Prostate gland (tissue), 2 donors: ENCODE measurements at regions not wholly inside any gene's neighbourhood (a gene's known extent, or its start where the extent isn't known, plus 50 kb on each side); places are given as distances from the start of the nearest gene placed in this dataset.

Experiments
- DNase-seq: peaks from one replicate; pipeline ENCODE4 v3.0.0-alpha.2; 2019; ENCODE audit warnings: low spot score
- H3K27ac ChIP-seq, 2 donors: fragments of 200-600 bp; sonication (generic); 2 replicates each; pipeline ENCODE4 v1.5.1; 2017 to 2019
- H3K27me3 ChIP-seq: fragments of 200-600 bp; sonication (generic); replicated peaks from 2 replicates; pipeline ENCODE4 v1.5.1; 2019; ENCODE audit not compliant: insufficient read depth
- H3K36me3 ChIP-seq, 2 donors: fragments of 200-600 bp; sonication (generic); 1 replicate in 1 of 2; 2 replicates in 1 of 2; pipeline versions ENCODE4 v1.5.1 to v1.8.1; 2017 to 2019
- H3K4me1 ChIP-seq: fragments of 200-600 bp; sonication (generic); replicated peaks from 2 replicates; pipeline ENCODE4 v1.5.1; 2019
- H3K4me3 ChIP-seq, 2 donors: fragments of 200-600 bp; sonication (generic); 2 replicates each; pipeline ENCODE4 v1.5.1; 2017 to 2019
- H3K9me3 ChIP-seq: fragments of 200-600 bp; sonication (generic); 2 replicates; pipeline ENCODE4 v1.5.1; 2017
- POLR2A ChIP-seq: fragments of 450-650 bp; IDR thresholded peaks from one replicate; pipeline ENCODE4 v1.6.1; 2016; ENCODE audit warnings: antibody characterized with exemption, mild to moderate bottlenecking
- POLR2AphosphoS5 ChIP-seq: sonication (generic); formaldehyde crosslinking; IDR thresholded peaks from one replicate; pipeline ENCODE4 v1.6.1; 2017; ENCODE audit warnings: antibody characterized with exemption
- WGBS: methylation state at CpG from one replicate; pipeline ENCODE4 v1.1.5; 2018; 5-methylcytosine and 5-hydroxymethylcytosine counted together
- intact Hi-C: fragments of 100-400 bp; cut with DNase I; formaldehyde crosslinking; loops from one replicate; pipeline ENCODE4 v1.14.2; 2022
- TF ChIP-seq, protein P1 (sequence below), 4 experiments: fragments of 200-600 bp in 2 of 4; fragments of 450-650 bp in 2 of 4; sonication (generic) in 2 of 4; IDR thresholded peaks; 1 replicate in 3 of 4; 2 replicates in 1 of 4; pipeline ENCODE4 v1.5.1; 2016 to 2019; ENCODE audit warnings: antibody characterized with exemption in 4 of 4, mild to moderate bottlenecking in 2 of 4, moderate library complexity in 2 of 4

DNA sequence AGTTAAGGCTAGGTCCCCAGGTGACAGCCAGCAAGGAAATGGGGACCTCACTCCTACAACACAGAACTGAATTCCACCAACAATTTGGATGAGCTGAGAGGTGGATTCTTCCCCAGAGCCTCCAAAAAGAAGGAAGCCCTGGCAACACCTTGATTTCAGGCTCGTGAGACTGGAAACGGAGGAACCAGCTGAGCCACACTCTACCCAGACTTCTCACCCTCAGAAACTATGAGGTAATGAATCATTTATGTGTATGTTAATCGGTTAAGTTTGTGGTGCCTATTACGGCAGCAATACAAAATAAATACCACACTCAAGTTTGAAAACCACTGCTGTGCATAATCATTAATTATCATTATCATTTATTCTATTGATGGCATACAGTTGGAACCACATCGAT lies 532.4 kb upstream of the ANKRD30A start:
- no peaks in the 10 kb centered on the region for H3K36me3 ChIP-seq
- no peak for DNase-seq
- H3K9me3 ChIP-seq: no peaks in the 10 kb centered on the region
- intact Hi-C loops: no loop called here
- TF ChIP-seq POLR2A: no peak
- TF ChIP-seq POLR2AphosphoS5: no peak
- TF ChIP-seq, protein P1, sequence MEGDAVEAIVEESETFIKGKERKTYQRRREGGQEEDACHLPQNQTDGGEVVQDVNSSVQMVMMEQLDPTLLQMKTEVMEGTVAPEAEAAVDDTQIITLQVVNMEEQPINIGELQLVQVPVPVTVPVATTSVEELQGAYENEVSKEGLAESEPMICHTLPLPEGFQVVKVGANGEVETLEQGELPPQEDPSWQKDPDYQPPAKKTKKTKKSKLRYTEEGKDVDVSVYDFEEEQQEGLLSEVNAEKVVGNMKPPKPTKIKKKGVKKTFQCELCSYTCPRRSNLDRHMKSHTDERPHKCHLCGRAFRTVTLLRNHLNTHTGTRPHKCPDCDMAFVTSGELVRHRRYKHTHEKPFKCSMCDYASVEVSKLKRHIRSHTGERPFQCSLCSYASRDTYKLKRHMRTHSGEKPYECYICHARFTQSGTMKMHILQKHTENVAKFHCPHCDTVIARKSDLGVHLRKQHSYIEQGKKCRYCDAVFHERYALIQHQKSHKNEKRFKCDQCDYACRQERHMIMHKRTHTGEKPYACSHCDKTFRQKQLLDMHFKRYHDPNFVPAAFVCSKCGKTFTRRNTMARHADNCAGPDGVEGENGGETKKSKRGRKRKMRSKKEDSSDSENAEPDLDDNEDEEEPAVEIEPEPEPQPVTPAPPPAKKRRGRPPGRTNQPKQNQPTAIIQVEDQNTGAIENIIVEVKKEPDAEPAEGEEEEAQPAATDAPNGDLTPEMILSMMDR (IDR thresholded peaks at IDR 0.05): no peak
- WGBS: 91% methylated on average over 5 of the region's 5 CpGs
- H3K4me3 ChIP-seq: no peak overlapping the region
- no peaks in the 10 kb centered on the region for H3K4me1 ChIP-seq
- no peak overlapping the region for H3K27ac ChIP-seq
- no peaks in the 10 kb centered on the region for H3K27me3 ChIP-seq

DNA sequence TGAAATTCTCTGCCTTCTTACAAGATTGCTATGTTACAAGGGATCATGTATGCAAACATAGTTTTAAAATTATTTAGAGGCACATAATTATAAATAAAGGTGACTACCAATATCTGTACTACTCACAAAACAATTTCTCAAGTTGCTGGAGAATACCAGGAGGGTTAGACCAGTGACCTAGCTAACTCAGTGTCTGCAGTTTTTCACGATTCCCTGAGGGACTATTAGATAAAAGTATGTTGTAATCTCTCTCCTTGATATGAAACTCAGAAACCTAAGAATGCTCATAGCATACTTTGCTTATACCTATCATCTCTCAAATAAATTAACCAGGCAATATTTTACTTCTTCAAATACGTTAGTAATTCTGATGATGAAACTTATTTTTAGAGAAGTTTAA lies 534.0 kb upstream of the ANKRD30A start:
- intact Hi-C loops: no loop called here
- TF ChIP-seq POLR2A (no peak), POLR2AphosphoS5 (no peak)
- TF ChIP-seq, protein P1 (IDR thresholded peaks at IDR 0.05): no peak
- Histone ChIP-seq H3K27ac (no peak overlapping the region), H3K36me3 (no peaks in the 10 kb centered on the region), H3K4me3 (no peak overlapping the region), H3K4me1 (no peaks in the 10 kb centered on the region), H3K27me3 (no peaks in the 10 kb centered on the region), H3K9me3 (no peaks in the 10 kb centered on the region)
- no peak for DNase-seq
- 75% methylated on average over 2 of the region's 2 CpGs for WGBS

DNA sequence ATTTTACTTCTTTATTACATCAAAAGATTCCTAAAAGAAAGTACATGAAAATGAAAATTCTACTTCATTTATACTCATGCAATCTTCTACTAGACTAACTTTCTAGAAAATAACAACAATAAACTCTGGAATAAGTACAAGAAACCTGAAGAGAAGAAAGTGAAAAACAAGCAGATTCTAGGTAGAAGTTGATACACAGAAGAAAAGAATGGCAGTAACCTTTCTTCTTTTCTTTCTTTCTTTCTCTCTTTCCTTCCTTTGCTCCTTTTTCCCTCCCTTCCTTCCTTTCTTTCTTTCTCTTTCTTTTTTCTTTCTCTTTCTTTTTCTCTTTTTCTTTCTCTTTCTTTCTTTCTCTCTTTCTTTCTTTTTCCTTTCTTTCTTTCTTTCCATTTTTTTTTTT lies 541.7 kb upstream of the ANKRD30A start:
- Histone ChIP-seq H3K27me3 (no peaks in the 10 kb centered on the region), H3K36me3 (no peaks in the 10 kb centered on the region), H3K9me3 (no peaks in the 10 kb centered on the region), H3K4me1 (no peaks in the 10 kb centered on the region), H3K27ac (no peak overlapping the region), H3K4me3 (no peak overlapping the region)
- no peak for DNase-seq
- TF ChIP-seq POLR2AphosphoS5 (no peak), POLR2A (no peak)
- TF ChIP-seq, protein P1 (IDR thresholded peaks at IDR 0.05): no peak
- intact Hi-C loops: no loop called here

DNA sequence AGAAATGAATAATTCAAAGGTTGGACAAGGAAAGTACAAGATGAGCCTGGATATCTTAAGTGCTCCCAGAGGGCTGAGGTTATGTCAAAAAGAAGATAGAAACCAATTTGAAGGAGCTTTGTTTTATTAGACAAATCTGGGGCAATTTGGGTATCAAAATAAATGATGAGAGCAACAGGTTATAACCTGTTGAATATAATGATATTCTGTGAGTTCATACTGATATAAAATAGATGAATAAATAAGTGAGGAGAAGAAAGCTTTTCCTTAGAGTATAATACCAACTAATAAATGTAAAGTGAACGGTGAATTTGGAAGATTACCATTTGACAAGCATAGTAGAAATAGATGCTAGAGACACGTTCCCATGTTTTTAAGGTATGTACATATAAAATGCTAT lies 544.2 kb upstream of the ANKRD30A start:
- no peak overlapping the region for H3K27ac ChIP-seq
- H3K9me3 ChIP-seq: no peaks in the 10 kb centered on the region
- H3K4me3 ChIP-seq: no peak overlapping the region
- no peak for DNase-seq
- intact Hi-C loops: no loop called here
- TF ChIP-seq POLR2A: no peak
- TF ChIP-seq POLR2AphosphoS5: no peak
- TF ChIP-seq, protein P1 (IDR thresholded peaks at IDR 0.05): no peak
- 73% methylated on average over 2 of the region's 2 CpGs for WGBS
- no peaks in the 10 kb centered on the region for H3K36me3 ChIP-seq
- no peaks in the 10 kb centered on the region for H3K4me1 ChIP-seq
- H3K27me3 ChIP-seq: no peaks in the 10 kb centered on the region

DNA sequence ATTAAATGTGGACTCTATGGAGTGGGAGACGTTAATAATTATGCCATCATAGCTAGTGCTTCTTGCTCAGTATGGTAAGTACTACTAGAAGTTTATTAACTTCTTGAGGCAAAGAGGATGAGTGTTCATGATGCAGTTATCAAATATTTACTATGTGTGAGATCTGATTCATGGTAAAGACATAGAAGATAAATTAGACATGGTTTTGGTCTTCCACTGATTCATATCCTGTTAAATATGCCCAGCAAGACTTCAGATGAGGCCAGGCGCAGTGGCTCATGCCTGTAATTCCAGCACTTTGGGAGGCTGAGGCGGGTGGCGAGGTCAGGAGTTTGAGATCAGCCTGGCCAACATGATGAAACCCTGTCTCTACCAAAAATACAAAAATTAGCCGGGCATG lies 547.1 kb upstream of the ANKRD30A start:
- Histone ChIP-seq H3K27me3 (no peaks in the 10 kb centered on the region), H3K9me3 (no peaks in the 10 kb centered on the region), H3K36me3 (no peaks in the 10 kb centered on the region), H3K4me1 (no peaks in the 10 kb centered on the region), H3K27ac (no peak overlapping the region), H3K4me3 (no peak overlapping the region)
- 91% methylated on average over 5 of the region's 5 CpGs for WGBS
- DNase-seq: no peak
- intact Hi-C loops: no loop called here
- TF ChIP-seq POLR2A (no peak), POLR2AphosphoS5 (no peak)
- TF ChIP-seq, protein P1 (IDR thresholded peaks at IDR 0.05): no peak
